ENCODE measurements at regions not wholly inside any gene's neighbourhood (a gene's known extent, or its start where the extent isn't known, plus 50 kb on each side); places are given as distances from the start of the nearest gene placed in this dataset.

- TF ChIP-seq REST (IDR thresholded peaks at IDR 0.05) (no peak), JUND (IDR thresholded peaks at IDR 0.05) (no peak), HNF4G (IDR thresholded peaks at IDR 0.05) (no peak), FOXA1 (IDR thresholded peaks at IDR 0.05) (no peak), NR2F2 (IDR thresholded peaks at IDR 0.05) (no peak), FOXA2 (IDR thresholded peaks at IDR 0.05) (no peak), EGR1 (IDR thresholded peaks at IDR 0.05; ENCODE audit: low read depth in 2 of 2) (no peak), MAX (IDR thresholded peaks at IDR 0.05) (no peak), TAF1 (conservative IDR thresholded peaks at IDR 0.05) (no peak)
Observed at GRCh38 chr6:9646342-9647070, 768.4 kb downstream of the TFAP2A start (continued).

- H3K27ac ChIP-seq (ENCODE audit: low read depth in 1 of 2, low read length in 2 of 2): no peak overlapping the region
- no peak for DNase-seq (ENCODE audit: low spot score)
- H3K27me3 ChIP-seq (ENCODE audit: control insufficient read depth in 4 of 4, insufficient read depth in 4 of 4, low read length in 3 of 4): no peaks in the 10 kb centered on the region
- H3K4me1 ChIP-seq (ENCODE audit: control insufficient read depth in 4 of 4, insufficient read depth in 4 of 4, low read length in 3 of 4): no peaks in the 10 kb centered on the region
- TF ChIP-seq SP1 (IDR thresholded peaks at IDR 0.05): no peak
- no peak for TF ChIP-seq FOXA2 (IDR thresholded peaks at IDR 0.05)
- TF ChIP-seq, protein P1, sequence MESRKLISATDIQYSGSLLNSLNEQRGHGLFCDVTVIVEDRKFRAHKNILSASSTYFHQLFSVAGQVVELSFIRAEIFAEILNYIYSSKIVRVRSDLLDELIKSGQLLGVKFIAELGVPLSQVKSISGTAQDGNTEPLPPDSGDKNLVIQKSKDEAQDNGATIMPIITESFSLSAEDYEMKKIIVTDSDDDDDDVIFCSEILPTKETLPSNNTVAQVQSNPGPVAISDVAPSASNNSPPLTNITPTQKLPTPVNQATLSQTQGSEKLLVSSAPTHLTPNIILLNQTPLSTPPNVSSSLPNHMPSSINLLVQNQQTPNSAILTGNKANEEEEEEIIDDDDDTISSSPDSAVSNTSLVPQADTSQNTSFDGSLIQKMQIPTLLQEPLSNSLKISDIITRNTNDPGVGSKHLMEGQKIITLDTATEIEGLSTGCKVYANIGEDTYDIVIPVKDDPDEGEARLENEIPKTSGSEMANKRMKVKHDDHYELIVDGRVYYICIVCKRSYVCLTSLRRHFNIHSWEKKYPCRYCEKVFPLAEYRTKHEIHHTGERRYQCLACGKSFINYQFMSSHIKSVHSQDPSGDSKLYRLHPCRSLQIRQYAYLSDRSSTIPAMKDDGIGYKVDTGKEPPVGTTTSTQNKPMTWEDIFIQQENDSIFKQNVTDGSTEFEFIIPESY (IDR thresholded peaks at IDR 0.05): no peak
- no peak for TF ChIP-seq NR2F2 (IDR thresholded peaks at IDR 0.05)
- 79% methylated on average over 3 of the region's 3 CpGs for WGBS
- no peak overlapping the region for H3K4me3 ChIP-seq (ENCODE audit: low read depth in 1 of 3, low read length in 3 of 3)
- H3K9me3 ChIP-seq (ENCODE audit: control insufficient read depth in 4 of 4, low read length in 3 of 4): no peaks in the 10 kb centered on the region
- H3K9ac ChIP-seq (ENCODE audit: low read depth in 1 of 2, low read length in 2 of 2): no peak overlapping the region
- H3K36me3 ChIP-seq (ENCODE audit: control insufficient read depth in 4 of 4, insufficient read depth in 3 of 4, low read depth in 1 of 4, low read length in 3 of 4): no peaks in the 10 kb centered on the region
Observed at GRCh38 chr6:9638861-9639260, 776.0 kb downstream of the TFAP2A start.

- H3K27me3 ChIP-seq (ENCODE audit: control insufficient read depth in 4 of 4, insufficient read depth in 4 of 4, low read length in 3 of 4): no peaks in the 10 kb centered on the region
- no peak overlapping the region for H3K9ac ChIP-seq (ENCODE audit: low read depth in 1 of 2, low read length in 2 of 2)
- WGBS: 89% methylated on average over 2 of the region's 2 CpGs
- H3K36me3 ChIP-seq (ENCODE audit: control insufficient read depth in 4 of 4, insufficient read depth in 3 of 4, low read depth in 1 of 4, low read length in 3 of 4): no peaks in the 10 kb centered on the region
- H3K4me1 ChIP-seq (ENCODE audit: control insufficient read depth in 4 of 4, insufficient read depth in 4 of 4, low read length in 3 of 4): no peaks in the 10 kb centered on the region
- peaks cover 0 to 3% (median under 1%) of the 10 kb centered on the region in 4 donors for H3K9me3 ChIP-seq (ENCODE audit: control insufficient read depth in 4 of 4, low read length in 3 of 4)
- H3K27ac ChIP-seq (ENCODE audit: low read depth in 1 of 2, low read length in 2 of 2): no peak overlapping the region
- H3K4me3 ChIP-seq (ENCODE audit: low read depth in 1 of 3, low read length in 3 of 3): no peak overlapping the region
- no peak for DNase-seq (ENCODE audit: low spot score)
- TF ChIP-seq, protein P2, sequence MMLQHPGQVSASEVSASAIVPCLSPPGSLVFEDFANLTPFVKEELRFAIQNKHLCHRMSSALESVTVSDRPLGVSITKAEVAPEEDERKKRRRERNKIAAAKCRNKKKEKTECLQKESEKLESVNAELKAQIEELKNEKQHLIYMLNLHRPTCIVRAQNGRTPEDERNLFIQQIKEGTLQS (IDR thresholded peaks at IDR 0.05): no peak
- TF ChIP-seq RXRA (IDR thresholded peaks at IDR 0.05) (no peak), RAD21 (IDR thresholded peaks at IDR 0.05) (no peak), FOXA1 (IDR thresholded peaks at IDR 0.05) (no peak), YY1 (IDR thresholded peaks at IDR 0.05) (no peak), SP1 (IDR thresholded peaks at IDR 0.05) (no peak), HNF4A (conservative IDR thresholded peaks at IDR 0.05) (no peak), TAF1 (conservative IDR thresholded peaks at IDR 0.05) (no peak), GABPA (IDR thresholded peaks at IDR 0.05 in 1 of 2, conservative IDR thresholded peaks at IDR 0.05 in 1 of 2) (no peak), JUND (IDR thresholded peaks at IDR 0.05) (no peak), MAX (IDR thresholded peaks at IDR 0.05) (no peak), NR2F2 (IDR thresholded peaks at IDR 0.05) (no peak), HNF4G (IDR thresholded peaks at IDR 0.05) (no peak), REST (IDR thresholded peaks at IDR 0.05) (no peak), FOXA2 (IDR thresholded peaks at IDR 0.05) (no peak)
- TF ChIP-seq, protein P3, sequence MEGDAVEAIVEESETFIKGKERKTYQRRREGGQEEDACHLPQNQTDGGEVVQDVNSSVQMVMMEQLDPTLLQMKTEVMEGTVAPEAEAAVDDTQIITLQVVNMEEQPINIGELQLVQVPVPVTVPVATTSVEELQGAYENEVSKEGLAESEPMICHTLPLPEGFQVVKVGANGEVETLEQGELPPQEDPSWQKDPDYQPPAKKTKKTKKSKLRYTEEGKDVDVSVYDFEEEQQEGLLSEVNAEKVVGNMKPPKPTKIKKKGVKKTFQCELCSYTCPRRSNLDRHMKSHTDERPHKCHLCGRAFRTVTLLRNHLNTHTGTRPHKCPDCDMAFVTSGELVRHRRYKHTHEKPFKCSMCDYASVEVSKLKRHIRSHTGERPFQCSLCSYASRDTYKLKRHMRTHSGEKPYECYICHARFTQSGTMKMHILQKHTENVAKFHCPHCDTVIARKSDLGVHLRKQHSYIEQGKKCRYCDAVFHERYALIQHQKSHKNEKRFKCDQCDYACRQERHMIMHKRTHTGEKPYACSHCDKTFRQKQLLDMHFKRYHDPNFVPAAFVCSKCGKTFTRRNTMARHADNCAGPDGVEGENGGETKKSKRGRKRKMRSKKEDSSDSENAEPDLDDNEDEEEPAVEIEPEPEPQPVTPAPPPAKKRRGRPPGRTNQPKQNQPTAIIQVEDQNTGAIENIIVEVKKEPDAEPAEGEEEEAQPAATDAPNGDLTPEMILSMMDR (IDR thresholded peaks at IDR 0.05; ENCODE audit: low read depth, low read length, missing input control): no peak
Observed at GRCh38 chr6:9634776-9635175, 780.1 kb downstream of the TFAP2A start.

All from liver (tissue), 8 donors.